ENCODE measurements at regions not wholly inside any gene's neighbourhood (a gene's known extent, or its start where the extent isn't known, plus 50 kb on each side); places are given as distances from the start of the nearest gene placed in this dataset.

GRCh38 chr16:52633230-52633629 lies 86.3 kb upstream of the TOX3 start:
- Histone ChIP-seq H3K9me3 (peaks cover 0 to 9% (median 2%) of the 10 kb centered on the region in 4 donors), H3K36me3 (no peaks in the 10 kb centered on the region), H3K4me1 (no peaks in the 10 kb centered on the region)

GRCh38 chr16:52631711-52632110 lies 84.8 kb upstream of the TOX3 start:
- WGBS, 2 donors = 83 to 93% methylated on average over 2 of the region's 2 CpGs
- no peaks in the 10 kb centered on the region for H3K36me3 ChIP-seq
- no peak for DNase-seq
- no peak for TF ChIP-seq EP300 (IDR thresholded peaks at IDR 0.05)
- no peak for TF ChIP-seq POLR2AphosphoS5 (IDR thresholded peaks at IDR 0.05)
- no peak for TF ChIP-seq CTCF (IDR thresholded peaks at IDR 0.05)
- TF ChIP-seq POLR2A (IDR thresholded peaks at IDR 0.05) = no peak
- peaks cover 0 to 9% (median 2%) of the 10 kb centered on the region in 4 donors for H3K9me3 ChIP-seq
- no peaks in the 10 kb centered on the region for H3K4me1 ChIP-seq
- ATAC-seq (ENCODE audit: low FRiP score in 2 of 2) = no peak
- no peak overlapping the region for H3K4me3 ChIP-seq
- H3K27ac ChIP-seq = no peak overlapping the region
- no peaks in the 10 kb centered on the region for H3K27me3 ChIP-seq

More at GRCh38 chr16:52633230-52633629, 86.3 kb upstream of the TOX3 start:
- DNase-seq (no peak), ATAC-seq (ENCODE audit: low FRiP score in 2 of 2) (no peak)
- Histone ChIP-seq H3K27ac (no peak overlapping the region), H3K27me3 (no peaks in the 10 kb centered on the region), H3K4me3 (no peak overlapping the region)
- no peak for TF ChIP-seq CTCF (IDR thresholded peaks at IDR 0.05)
- TF ChIP-seq POLR2A (IDR thresholded peaks at IDR 0.05) = no peak
- TF ChIP-seq POLR2AphosphoS5 (IDR thresholded peaks at IDR 0.05) = no peak
- no peak for TF ChIP-seq EP300 (IDR thresholded peaks at IDR 0.05)
- 82 to 88% methylated on average over 6 of the region's 6 CpGs for WGBS, 2 donors

GRCh38 chr16:52630711-52631110 lies 83.8 kb upstream of the TOX3 start:
- no peaks in the 10 kb centered on the region for H3K4me1 ChIP-seq
- H3K9me3 ChIP-seq = peaks cover 0 to 6% (median 0%) of the 10 kb centered on the region in 4 donors
- ATAC-seq (ENCODE audit: low FRiP score in 2 of 2) (no peak), DNase-seq (no peak)
- TF ChIP-seq CTCF (IDR thresholded peaks at IDR 0.05) (no peak), EP300 (IDR thresholded peaks at IDR 0.05) (no peak), POLR2AphosphoS5 (IDR thresholded peaks at IDR 0.05) (no peak), POLR2A (IDR thresholded peaks at IDR 0.05) (no peak)
- 77% methylated on average over 2 of the region's 2 CpGs for WGBS, 2 donors
- no peaks in the 10 kb centered on the region for H3K27me3 ChIP-seq
- H3K4me3 ChIP-seq = no peak overlapping the region
- H3K27ac ChIP-seq = no peak overlapping the region
- no peaks in the 10 kb centered on the region for H3K36me3 ChIP-seq

GRCh38 chr16:52629296-52629695 lies 82.4 kb upstream of the TOX3 start:
- Histone ChIP-seq H3K36me3 (no peaks in the 10 kb centered on the region), H3K9me3 (peaks cover 0 to 6% (median 0%) of the 10 kb centered on the region in 4 donors), H3K27me3 (no peaks in the 10 kb centered on the region), H3K4me1 (no peaks in the 10 kb centered on the region), H3K4me3 (no peak overlapping the region), H3K27ac (no peak overlapping the region)
- WGBS, 2 donors = 63 to 71% methylated on average over 4 of the region's 4 CpGs
- DNase-seq = no peak
- TF ChIP-seq CTCF (IDR thresholded peaks at IDR 0.05) = no peak
- no peak for TF ChIP-seq EP300 (IDR thresholded peaks at IDR 0.05)
- no peak for TF ChIP-seq POLR2A (IDR thresholded peaks at IDR 0.05)
- TF ChIP-seq POLR2AphosphoS5 (IDR thresholded peaks at IDR 0.05) = no peak
- no peak for ATAC-seq (ENCODE audit: low FRiP score in 2 of 2)

GRCh38 chr16:52624891-52625290 lies 77.9 kb upstream of the TOX3 start:
- Histone ChIP-seq H3K27ac (no peak overlapping the region), H3K4me3 (no peak overlapping the region), H3K9me3 (no peaks in the 10 kb centered on the region), H3K36me3 (no peaks in the 10 kb centered on the region), H3K4me1 (no peaks in the 10 kb centered on the region), H3K27me3 (no peaks in the 10 kb centered on the region)
- no peak for DNase-seq
- ATAC-seq (ENCODE audit: low FRiP score in 2 of 2) = no peak
- 84 to 89% methylated on average over 2 of the region's 2 CpGs for WGBS, 2 donors
- TF ChIP-seq CTCF (IDR thresholded peaks at IDR 0.05) (no peak), EP300 (IDR thresholded peaks at IDR 0.05) (no peak), POLR2A (IDR thresholded peaks at IDR 0.05) (no peak), POLR2AphosphoS5 (IDR thresholded peaks at IDR 0.05) (no peak)
